T47D (cell line): ENCODE measurements at regions not wholly inside any gene's neighbourhood (a gene's known extent, or its start where the extent isn't known, plus 50 kb on each side); places are given as distances from the start of the nearest gene placed in this dataset.

ENCODE experiments used
- DNase-seq, 2 experiments: peaks; one replicate each; pipeline versions ENCODE4 v3.0.0 to v3.0.0-alpha.2; 2011 to 2012; ENCODE audit warnings: low read depth in 1 of 2, low spot score in 1 of 2
- JUND ChIP-seq: IDR thresholded peaks from 2 replicates; pipeline ENCODE4 v1.6.1; 2012; ENCODE audit warnings: low read depth
- in situ Hi-C: cut with HindIII; loops from 2 replicates; pipeline ENCODE4 v1.10.0; 2016; ENCODE audit warnings: low sequenced_read_pairs, low pct_unique_long_range_greater_than_20kb

GRCh38 chr1:2871246-2871815, 69.8 kb upstream of the TTC34 start:
- TF ChIP-seq JUND, result no peak
- no peak for DNase-seq
- in situ Hi-C loops, result no loop called here

- in situ Hi-C loops, result no loop called here
- no peak for TF ChIP-seq JUND
- DNase-seq, result no peak
Observed at GRCh38 chr1:2874207-2874606, 72.7 kb upstream of the TTC34 start.

GRCh38 chr1:2874607-2875480, 73.4 kb upstream of the TTC34 start:
- no peak for TF ChIP-seq JUND
- in situ Hi-C loops, result no loop called here
- DNase-seq, result no peak

- no peak for TF ChIP-seq JUND
- in situ Hi-C loops, result no loop called here
- DNase-seq, result peak in 1 of 2 experiments; percentile 10
Observed at GRCh38 chr1:2875707-2876561, 74.4 kb upstream of the TTC34 start.

- in situ Hi-C loops, result no loop called here
- no peak for TF ChIP-seq JUND
- DNase-seq, result no peak
Observed at GRCh38 chr1:2876846-2877245, 75.4 kb upstream of the TTC34 start.

- in situ Hi-C loops, result no loop called here
- no peak for DNase-seq
- no peak for TF ChIP-seq JUND
Observed at GRCh38 chr1:2877391-2877790, 75.9 kb upstream of the TTC34 start.

GRCh38 chr1:2878591-2878990, 77.1 kb upstream of the TTC34 start:
- no peak for TF ChIP-seq JUND
- DNase-seq, result no peak
- in situ Hi-C loops, result no loop called here

GRCh38 chr1:2879026-2879425, 77.5 kb upstream of the TTC34 start:
- in situ Hi-C loops, result no loop called here
- no peak for DNase-seq
- no peak for TF ChIP-seq JUND

GRCh38 chr1:2879591-2879990, 78.1 kb upstream of the TTC34 start:
- DNase-seq, result no peak
- no peak for TF ChIP-seq JUND
- in situ Hi-C loops, result no loop called here

- DNase-seq, result no peak
- TF ChIP-seq JUND, result no peak
- in situ Hi-C loops, result no loop called here
Observed at GRCh38 chr1:2880086-2880485, 78.6 kb upstream of the TTC34 start.

- in situ Hi-C loops, result no loop called here
- TF ChIP-seq JUND, result no peak
- no peak for DNase-seq
Observed at GRCh38 chr1:2880812-2881295, 79.4 kb upstream of the TTC34 start.

GRCh38 chr1:2881556-2881955, 80.1 kb upstream of the TTC34 start:
- no peak for TF ChIP-seq JUND
- in situ Hi-C loops, result no loop called here
- no peak for DNase-seq
